ENCODE measurements at regions not wholly inside any gene's neighbourhood (a gene's known extent, or its start where the extent isn't known, plus 50 kb on each side); places are given as distances from the start of the nearest gene placed in this dataset.

- TF ChIP-seq CTCF (conservative IDR thresholded peaks at IDR 0.05; ENCODE audit: low read depth, low read length) = no peak
- H3K4me3 ChIP-seq (ENCODE audit: low read length) = no peak overlapping the region
- DNase-seq (ENCODE audit: low read depth) = no peak
Measured at GRCh38 chr5:117212866-117213265, 638.2 kb upstream of the SEMA6A start.

- no peak overlapping the region for H3K4me3 ChIP-seq (ENCODE audit: low read length)
- TF ChIP-seq CTCF (conservative IDR thresholded peaks at IDR 0.05; ENCODE audit: low read depth, low read length) = no peak
- no peak for DNase-seq (ENCODE audit: low read depth)
Measured at GRCh38 chr5:117210796-117211195, 636.2 kb upstream of the SEMA6A start.

GRCh38 chr5:117209479-117209878 is 634.9 kb upstream of the SEMA6A start:
- DNase-seq (ENCODE audit: low read depth) = no peak
- no peak overlapping the region for H3K4me3 ChIP-seq (ENCODE audit: low read length)
- TF ChIP-seq CTCF (conservative IDR thresholded peaks at IDR 0.05; ENCODE audit: low read depth, low read length) = no peak

GRCh38 chr5:117207088-117207668 is 632.6 kb upstream of the SEMA6A start:
- TF ChIP-seq CTCF (conservative IDR thresholded peaks at IDR 0.05; ENCODE audit: low read depth, low read length) = no peak
- DNase-seq (ENCODE audit: low read depth) = no peak
- no peak overlapping the region for H3K4me3 ChIP-seq (ENCODE audit: low read length)

GRCh38 chr5:117205894-117206293 is 631.3 kb upstream of the SEMA6A start:
- TF ChIP-seq CTCF (conservative IDR thresholded peaks at IDR 0.05; ENCODE audit: low read depth, low read length) = no peak
- no peak for DNase-seq (ENCODE audit: low read depth)
- no peak overlapping the region for H3K4me3 ChIP-seq (ENCODE audit: low read length)

GRCh38 chr5:117204926-117205869 is 630.6 kb upstream of the SEMA6A start:
- TF ChIP-seq CTCF (conservative IDR thresholded peaks at IDR 0.05; ENCODE audit: low read depth, low read length) = no peak
- no peak overlapping the region for H3K4me3 ChIP-seq (ENCODE audit: low read length)
- DNase-seq (ENCODE audit: low read depth) = no peak

- no peak overlapping the region for H3K4me3 ChIP-seq (ENCODE audit: low read length)
- TF ChIP-seq CTCF (conservative IDR thresholded peaks at IDR 0.05; ENCODE audit: low read depth, low read length) = no peak
- no peak for DNase-seq (ENCODE audit: low read depth)
Measured at GRCh38 chr5:117204404-117204803, 629.8 kb upstream of the SEMA6A start.
